ENCODE measurements at regions not wholly inside any gene's neighbourhood (a gene's known extent, or its start where the extent isn't known, plus 50 kb on each side); places are given as distances from the start of the nearest gene placed in this dataset.
"Not testable (repeated sequence)": the region's sequence is repeated elsewhere in the genome, so short reads cannot be mapped to it uniquely, and the experiment has no call there.

DNA sequence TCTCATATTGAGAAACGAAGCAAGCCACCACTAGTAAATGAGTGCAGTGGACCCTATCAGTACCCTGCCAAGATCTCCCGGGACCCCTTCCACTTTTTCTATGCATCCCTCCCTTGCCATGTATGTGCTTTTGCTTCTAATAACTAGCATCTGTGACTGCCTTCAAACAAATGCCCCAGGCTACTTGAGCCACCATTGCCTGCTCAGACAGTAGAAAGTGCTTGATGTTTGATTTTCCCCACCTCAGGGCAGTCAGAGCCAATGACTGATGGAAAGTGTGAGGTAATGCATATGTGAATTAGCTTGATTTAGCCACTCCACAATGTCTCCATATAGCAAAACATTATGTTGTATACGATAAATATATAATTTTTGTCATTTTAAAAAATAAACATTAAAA, 797.3 kb upstream of the ACO1 start:
- no peak for DNase-seq (ENCODE audit: low spot score)

DNA sequence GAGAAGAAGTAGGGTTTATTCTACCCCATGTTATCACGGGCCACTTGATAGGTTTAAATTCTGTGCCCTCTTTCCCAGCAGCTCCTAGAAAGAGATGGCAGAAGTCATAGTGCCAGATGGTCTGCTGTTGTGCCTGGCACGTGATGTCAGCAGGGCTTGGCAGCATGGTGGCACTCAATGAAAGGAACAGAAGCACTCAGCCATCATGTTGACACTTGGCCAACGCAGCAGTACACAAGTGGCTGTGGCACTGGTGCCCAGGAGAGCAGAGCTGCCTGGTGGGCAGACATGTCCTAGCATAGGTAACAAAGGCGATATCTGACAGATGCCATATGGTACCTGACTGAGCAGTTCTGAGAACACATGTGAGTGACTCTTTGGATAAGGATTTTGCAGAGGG, 796.4 kb upstream of the ACO1 start:
- no peak for DNase-seq (ENCODE audit: low spot score)

DNA sequence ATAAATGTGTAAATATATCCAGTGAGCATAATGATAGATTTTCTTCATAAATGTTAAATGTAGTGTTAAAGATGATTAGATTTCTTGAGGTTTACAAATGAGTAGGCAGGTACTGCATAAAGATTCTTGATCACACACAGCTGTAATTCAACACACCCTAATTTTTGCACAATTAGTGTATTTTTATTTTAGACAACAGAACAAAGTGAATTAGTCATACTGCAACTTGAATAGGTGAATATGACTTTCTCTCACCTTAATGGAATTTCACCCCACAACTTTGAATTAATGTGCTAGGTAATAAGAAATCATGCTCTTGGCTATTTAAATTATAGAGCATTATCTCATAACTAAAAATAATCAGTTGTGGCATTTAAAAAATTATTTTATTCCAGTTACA, 795.7 kb upstream of the ACO1 start:
- DNase-seq (ENCODE audit: low spot score), result no peak

DNA sequence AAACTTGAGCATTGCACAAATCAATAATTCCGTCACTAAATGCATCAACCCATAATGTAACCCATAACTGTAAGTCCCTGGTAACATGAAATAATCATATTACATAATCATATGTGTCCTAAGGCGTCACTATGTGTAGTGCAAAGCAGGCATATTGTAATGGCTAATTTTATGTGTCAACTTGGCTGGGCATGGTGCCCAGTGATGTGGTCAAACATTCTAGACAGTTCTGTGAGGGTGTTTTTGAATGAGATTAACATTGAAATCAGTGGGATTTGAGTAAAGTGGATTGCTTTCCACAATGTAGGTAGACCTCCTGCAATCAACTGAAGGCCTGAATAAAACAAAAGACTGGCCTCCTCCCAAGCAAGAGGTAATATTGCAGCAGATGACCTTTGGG, 794.4 kb upstream of the ACO1 start:
- no peak for DNase-seq (ENCODE audit: low spot score)

DNA sequence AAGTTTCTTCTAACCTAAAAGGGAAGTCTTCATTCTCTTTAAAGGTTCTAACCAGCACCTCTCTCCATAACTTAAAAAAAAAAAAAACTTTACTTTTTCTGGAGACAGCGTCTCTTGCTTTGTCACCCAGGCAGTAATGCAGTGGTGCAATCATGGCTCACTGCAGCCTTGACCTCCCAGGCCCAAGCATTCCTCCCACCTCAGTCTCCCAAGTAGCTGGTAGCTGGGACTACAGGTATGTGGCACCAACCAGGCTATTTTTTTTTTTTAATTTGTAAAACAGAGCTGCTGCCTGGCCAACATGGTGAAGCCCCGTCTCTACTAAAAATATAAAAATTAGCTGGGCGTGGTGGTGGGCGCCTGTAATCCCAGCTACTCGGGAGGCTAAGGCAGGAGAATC, 787.4 kb upstream of the ACO1 start:
- not testable (repeated sequence) for DNase-seq (ENCODE audit: low spot score)

DNA sequence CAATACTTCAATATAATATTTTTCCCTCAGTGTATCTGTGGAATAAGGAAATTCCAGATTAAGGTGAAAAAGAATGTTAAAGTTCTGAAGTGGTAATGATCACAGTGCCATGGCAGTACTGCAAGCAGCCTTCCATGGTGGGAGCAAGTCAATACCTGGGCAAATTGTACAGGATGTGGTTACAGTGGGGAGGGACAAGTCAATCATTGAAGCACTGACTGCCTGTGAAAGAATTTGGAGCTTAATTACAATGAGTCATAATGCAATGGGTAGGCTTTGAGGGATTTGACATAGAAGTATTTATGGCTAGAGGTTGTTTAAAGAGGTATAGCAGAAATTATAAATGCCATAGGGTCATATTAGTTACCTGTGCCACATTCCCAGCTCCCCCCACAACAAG, 786.5 kb upstream of the ACO1 start:
- DNase-seq (ENCODE audit: low spot score), result no peak

DNA sequence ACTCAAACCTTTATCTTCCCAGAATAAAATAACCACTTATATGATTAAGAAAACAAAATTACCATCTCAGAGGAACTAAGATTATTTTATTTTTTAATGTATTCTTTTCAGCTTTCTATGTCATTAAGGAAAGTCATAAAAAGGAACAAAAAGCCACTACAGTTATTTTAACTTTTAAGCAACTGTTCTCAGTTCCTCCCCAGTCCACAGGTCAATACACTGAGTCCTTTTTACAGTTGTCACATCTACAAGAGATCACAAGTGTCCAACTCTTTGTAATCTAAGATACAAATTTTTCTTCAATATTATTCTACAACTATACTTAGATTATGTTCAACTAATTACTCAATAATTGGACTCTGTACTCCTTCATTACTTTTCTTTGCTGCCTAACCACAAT, 782.8 kb upstream of the ACO1 start:
- no peak for DNase-seq (ENCODE audit: low spot score)

DNA sequence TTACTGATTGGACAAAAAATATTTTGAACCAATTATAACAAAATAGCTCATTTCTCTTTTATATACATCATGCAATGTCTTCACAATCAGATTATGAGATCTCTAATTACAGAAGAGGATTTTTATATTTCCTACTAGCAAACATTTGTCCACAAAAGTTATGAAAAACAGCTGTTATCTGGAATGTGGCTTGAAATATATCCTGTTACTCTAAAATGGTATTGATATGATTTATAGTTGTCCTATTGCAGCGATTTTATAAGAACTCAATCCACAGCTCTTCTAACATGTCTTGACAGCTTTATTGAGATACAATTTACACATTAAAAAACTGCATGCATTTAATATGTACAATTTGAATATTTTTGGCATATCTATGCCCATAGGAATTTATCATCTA, 779.9 kb upstream of the ACO1 start:
- DNase-seq (ENCODE audit: low spot score), result no peak

DNA sequence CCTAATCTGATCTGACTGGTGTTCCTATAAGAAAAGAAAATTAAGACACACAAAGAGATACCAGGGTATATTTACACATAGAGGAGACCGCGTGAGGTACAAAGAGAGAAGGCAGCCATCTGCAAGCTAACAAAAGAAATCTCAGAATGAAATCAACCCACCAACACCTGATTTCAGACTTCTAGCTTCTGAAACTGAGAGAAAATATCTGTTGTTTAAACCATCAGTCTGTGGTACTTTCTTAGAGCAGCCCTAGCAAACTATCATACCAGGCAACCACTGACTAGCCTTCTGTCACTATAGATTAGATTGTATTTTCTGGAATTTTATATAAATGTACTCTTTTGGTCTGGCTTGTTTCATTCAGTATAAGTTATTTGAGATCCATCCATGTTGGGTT, 779.3 kb upstream of the ACO1 start:
- no peak for DNase-seq (ENCODE audit: low spot score)

DNA sequence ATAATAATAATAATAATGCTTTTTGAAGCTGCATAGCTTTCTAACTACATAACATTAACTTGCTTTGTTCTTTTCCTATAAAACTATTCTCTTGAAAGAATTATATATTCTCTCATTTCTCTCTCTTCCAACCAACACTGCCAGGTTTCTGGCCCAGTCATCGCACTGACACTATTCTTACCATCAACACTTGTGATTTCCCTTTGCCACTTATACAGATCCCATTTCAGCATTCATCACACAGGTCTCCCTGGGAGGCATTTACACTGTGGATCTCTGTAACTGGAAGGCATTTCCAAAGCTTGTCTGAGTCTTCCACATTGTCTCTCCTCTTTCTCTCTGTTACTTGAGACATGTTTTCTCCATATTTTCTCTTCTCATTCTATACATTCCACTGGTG, 777.8 kb upstream of the ACO1 start:
- DNase-seq (ENCODE audit: low spot score), result no peak

DNA sequence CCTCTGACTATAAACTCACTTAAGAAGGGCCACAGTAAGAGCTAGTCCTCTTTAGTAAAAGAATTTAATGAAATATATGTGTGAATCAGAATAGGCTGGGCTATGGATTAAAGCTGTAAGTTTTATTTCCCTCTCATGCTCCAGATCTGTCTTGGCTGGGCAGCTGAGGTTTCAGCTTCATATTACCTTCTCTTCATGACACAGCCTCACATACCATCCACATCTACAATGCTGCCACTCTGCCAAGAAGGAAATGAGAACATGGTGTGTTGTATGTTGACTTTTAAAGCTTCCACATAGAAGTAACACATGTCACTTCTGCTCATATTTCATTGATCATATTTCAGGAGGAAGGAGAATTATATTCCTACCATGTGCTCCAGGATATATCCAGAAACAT, 776.0 kb upstream of the ACO1 start:
- DNase-seq (ENCODE audit: low spot score), result no peak

DNA sequence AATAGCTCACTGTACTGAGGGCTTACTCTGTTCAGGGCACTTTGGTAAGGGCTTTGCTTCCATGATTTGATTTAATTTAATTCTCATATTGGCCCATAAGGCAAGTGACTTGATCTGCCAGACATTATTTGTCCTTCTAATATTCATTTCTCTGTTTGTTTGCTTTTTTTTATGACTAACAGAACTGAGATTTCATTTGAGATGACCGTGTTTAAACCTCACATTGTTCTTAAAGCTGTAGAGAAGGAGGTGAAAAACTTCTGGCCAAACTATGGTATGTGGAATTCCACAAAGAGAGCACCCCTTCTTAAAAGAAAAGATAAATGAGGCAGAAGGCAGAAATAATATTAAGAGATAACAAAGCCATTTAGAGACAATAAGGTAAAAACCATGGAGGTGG, 775.6 kb upstream of the ACO1 start:
- no peak for DNase-seq (ENCODE audit: low spot score)

DNA sequence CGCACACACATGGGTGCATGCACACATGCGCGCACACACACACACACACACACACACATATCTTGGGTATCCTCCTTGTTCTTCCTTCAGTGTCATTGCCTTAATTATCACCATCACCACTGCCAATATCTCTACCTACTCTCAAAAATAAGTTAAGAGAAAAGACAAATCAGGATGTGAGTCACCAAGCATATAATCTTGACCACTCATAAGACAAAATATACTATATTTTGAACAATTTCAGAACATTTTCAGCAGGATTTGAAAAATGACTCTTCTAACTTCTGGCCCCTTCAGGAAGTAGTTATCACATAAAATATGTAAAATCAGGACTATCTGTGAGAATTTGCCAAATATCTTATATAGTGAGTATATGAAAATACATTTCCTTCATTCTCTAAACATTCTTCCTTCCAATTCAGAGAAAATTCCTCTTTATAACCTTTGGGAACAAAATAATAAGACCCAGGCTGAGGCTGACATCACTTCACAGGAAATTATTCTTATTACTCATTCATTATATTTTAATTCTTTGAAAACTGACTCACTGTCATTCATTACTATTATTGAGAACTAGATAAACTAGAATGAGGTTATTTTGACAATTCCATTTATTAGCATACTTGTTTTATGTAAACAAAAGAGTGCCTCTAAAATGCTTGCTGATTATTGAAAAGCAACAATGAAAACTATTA, 772.0 kb upstream of the ACO1 start:
- DNase-seq (ENCODE audit: low spot score), result no peak

DNA sequence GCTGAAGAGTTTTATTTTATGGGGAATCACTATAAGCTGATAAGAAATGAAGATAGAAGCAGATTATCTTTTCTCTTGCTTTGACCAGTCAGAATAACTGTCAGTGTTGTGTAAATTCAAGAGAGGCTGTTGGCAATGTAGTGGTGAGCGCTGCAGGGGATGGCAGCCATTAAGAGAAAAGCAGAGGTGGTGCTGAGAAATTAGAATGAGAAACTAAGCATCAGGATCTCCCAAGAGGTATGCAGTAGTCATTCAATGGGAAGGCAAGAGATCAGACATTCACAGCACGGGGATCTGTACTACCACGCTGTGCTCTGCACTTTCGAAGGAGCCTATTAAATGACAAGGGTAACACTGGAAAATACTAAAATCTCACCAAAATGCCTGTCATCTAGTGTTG, 768.5 kb upstream of the ACO1 start:
- no peak for DNase-seq (ENCODE audit: low spot score)

DNA sequence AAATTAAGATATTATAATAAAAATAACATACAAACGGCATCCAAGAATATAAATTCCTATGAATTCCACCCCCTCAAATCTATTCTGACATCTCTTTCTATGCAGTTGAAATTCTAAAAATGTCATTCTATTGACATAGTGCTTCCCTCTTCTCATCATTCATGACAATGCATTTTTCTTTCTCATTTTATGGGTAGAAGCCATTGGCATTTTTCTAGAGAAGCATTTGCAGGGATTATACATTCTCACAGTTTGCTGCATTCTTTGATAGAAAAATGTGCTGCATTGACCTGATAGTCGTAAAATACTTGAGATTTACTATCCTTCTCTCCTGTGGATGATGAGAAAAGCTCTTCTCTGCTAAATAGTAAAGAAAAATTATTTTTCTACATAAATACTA, 760.9 kb upstream of the ACO1 start:
- DNase-seq (ENCODE audit: low spot score), result no peak

DNA sequence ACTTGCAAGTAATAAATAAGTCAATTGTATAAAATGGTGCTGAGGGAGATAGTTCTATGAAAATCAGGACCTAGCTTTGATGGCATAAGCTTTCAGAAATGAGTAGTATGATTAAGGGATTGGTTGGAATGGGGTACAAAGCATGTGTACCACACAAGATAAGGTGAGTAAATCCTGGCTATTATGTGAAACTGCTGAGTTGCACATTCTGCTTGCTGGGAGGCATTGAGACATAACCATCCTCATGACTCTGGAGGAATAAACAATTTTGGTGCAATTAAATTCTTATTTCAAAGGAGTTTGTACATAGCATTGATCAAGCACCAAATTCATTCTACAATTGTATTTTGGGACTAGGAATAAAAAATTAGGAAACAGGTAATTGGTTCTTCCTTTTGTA, 755.2 kb upstream of the ACO1 start:
- DNase-seq (ENCODE audit: low spot score), result no peak

DNA sequence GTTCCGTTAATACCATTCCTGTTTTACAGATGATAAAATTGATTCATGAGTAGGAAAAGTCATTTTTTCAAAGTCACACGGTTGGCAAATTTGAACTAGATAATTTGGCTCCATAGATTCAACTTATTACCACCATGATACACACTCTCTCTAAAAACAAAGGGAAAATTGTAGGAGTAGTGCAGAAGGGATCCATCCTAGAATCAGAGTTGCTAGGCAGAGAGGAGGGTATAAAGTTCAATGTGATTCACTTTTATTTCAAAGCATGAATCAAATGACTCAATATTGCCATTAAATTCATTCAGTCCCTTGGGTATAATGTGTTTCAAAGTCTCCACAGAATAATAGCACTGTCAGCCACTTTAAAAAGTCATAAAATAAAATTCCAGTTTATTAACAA, 747.2 kb upstream of the ACO1 start:
- DNase-seq (ENCODE audit: low spot score), result no peak

DNA sequence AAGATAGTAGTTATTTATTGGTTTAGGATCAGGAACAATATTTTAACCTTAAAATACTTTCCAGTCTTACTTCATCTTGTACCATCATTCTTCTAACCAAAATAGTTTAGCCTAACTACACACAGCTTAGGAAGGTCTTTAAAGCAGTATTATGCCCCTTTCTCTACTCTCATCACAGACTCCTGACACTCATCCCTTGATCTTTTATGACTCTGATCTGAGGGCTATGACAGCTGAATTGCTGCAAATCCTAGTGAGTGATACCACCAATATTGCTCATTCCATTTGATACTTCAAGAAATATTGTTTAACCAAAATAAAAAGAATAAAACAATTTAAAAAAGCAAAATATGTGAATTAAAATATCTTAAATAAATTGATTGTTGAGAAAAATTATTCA, 746.6 kb upstream of the ACO1 start:
- DNase-seq (ENCODE audit: low spot score), result no peak

DNA sequence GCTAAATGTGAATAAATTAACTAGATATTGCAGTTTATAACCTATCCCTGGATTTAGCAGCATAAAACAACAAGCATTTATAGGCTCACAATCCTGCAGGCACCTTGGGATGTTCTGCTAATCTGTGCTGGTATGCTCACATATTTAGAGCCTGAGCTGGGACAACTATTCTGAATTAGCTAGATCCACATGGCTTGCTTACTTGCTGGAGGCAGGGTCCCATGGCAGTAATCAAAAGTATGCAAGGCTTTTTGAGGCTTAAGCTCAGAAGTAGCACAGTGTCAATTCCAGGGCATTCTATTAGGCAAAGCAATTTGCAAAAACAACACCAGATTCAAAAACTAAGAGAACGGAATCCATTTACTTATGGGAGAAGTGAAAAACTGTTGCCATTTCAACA, 745.0 kb upstream of the ACO1 start:
- DNase-seq (ENCODE audit: low spot score), result no peak

DNA sequence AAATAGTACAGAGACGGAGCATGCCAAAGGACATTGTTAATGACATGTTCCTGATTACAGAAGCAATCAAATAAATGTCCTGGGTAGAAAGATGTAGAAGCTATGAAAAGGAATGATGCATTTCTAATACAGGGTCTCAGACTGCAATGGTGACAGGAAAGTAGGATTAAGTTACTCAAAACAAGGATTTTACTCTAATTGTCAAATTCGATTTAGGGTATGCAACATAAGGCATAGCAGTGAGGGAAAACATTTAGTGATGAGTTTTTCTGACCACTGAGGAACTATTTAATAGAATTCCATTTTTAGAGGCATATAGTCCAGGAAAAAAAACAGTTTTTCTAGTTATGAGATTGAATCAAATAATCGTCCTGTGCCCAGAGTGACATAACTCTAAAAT, 715.1 kb upstream of the ACO1 start:
- DNase-seq (ENCODE audit: low spot score), result no peak

DNA sequence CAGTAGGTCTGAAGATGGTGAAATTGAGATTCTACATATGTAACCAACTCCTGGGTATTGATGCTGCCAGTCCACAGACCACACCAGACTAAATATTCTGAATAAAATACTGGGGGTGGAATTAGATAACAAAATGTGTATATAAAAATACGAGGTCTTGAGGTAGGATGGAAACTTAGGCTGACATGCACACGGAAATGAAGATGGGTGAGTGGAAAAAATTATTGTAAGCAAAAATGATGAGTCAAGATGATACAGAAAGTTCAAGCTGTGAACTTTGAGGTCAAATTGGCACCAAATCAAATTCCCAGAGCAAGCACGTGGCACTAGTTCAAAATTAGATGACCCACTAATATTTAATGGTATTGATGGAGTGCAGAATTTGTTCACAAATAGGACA, 713.4 kb upstream of the ACO1 start:
- DNase-seq (ENCODE audit: low spot score), result no peak

DNA sequence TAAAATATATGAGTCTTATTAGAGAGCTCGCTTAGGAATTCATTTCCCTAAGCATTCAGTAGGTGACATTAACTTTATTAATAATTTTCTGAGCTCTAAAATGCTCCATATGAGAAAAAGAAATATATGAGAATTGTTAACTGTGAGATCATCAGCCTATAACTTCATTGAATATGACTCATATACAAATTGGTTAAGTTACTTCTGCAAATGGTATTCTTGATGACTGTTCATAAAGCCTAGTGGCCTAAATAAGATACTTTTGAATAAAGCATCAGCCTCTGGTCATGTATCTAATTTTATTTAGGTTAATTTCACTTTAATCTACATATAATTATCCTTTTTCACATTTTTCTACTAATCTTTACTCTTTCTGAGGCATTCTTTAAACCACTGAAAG, 710.2 kb upstream of the ACO1 start:
- DNase-seq (ENCODE audit: low spot score), result no peak

DNA sequence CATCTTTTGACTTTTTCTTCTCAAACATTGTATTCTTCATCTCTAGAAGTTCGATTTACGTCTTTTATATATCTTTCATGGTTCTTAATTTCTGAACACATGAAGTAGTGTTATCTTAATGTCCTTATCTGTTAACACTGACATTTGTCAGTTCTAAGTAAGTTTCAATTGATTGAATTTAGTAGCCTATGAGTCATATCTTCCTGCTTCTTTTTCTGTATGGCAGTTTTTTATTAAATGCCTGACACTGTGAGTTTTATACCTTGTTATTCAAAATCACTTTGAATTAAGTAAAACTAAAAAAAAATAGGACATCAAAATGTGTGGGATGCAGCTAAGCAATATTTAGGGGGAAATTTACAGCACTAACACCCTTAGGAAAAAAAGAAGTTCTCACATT, 707.0 kb upstream of the ACO1 start:
- DNase-seq (ENCODE audit: low spot score), result no peak

DNA sequence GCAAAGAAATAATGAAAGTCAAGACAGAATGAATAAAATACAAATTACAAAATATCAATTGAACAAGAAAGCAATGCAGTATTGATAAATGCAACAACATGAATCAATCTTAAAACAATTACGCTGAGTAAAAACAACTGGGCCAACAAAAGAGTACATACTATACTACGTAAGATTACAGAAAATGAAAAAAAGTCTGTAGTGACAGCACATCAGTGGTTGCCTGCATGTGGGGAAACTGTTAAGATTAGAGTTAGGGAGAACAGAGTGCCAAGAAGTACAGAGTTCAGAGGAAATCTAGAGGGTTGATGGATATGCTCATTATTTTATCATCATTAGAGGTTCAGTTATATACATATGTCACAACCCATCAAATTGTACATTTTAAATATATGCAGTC, 706.6 kb upstream of the ACO1 start:
- DNase-seq (ENCODE audit: low spot score), result no peak

DNA sequence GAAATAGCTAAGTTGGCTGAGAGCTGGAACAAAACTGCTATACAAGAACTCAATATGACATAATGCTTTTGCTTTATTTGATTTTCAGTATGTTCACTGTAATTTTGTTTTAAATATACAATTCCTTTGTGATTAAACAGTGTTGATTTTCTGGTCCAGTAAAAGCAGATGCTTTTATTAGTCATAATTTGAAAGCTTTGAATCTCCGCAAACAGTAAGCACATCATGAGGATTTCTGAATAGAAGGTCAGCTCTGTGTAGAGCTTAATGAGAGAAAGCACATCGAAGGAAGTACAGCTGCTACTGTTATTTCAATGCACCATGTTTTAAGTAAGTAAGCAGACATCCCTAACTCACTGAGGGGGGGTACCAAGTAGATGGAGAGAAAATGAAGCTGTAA, 701.3 kb upstream of the ACO1 start:
- DNase-seq (ENCODE audit: low spot score), result no peak
